ENCODE measurements at regions not wholly inside any gene's neighbourhood (a gene's known extent, or its start where the extent isn't known, plus 50 kb on each side); places are given as distances from the start of the nearest gene placed in this dataset.

DNA sequence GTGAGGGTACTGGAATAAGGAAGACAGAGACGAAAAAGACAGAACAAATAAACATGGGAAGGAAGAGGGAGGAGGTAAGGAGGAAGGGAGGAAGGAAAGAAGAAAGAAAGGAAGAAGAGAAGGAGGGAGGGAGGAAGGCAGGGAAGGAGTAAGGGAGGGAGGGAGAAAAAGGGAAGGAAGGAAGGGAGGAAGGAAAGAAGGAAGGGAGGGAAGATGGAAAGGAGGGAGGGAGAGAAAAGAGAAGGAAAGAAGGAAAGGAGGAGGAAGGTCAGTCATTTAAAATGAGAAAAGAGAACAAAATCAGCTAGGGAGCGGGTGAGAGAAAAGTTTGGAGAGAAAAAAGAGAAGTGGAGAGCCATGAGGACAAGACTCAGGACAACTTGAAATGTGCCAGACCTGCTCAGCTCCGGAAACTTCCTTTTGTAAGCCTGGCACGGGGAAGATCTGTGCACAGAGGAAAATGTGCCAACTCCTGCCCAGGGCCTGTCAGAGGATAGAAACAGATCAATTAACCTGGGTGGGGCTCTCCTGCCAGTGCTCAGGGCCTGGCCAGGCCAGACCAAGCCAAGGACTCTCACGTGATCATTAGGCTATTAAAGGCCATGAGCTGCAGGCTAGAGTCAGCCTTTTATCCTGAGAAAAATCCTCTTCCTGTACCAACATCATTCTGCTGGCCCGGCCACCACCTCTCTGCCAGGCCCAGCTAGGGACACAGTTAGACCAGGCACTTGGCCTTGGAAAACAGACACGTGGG is 50.1 kb upstream of the BCL6 start:
- ATAC-seq (replicated peaks; ENCODE audit: extremely low read depth, poor library complexity, severe bottlenecking) (no peak), DNase-seq (ENCODE audit: low spot score in 2 of 2) (no peak)
- Mint-ChIP-seq H3K36me3 (ENCODE audit: insufficient read depth) (no peaks in the 10 kb centered on the region), H3K9me3 (peaks cover 11% of the 10 kb centered on the region), H3K27me3 (no peaks in the 10 kb centered on the region), H3K4me1 (peaks cover 31% of the 10 kb centered on the region), H3K27ac (ENCODE audit: low read depth) (no peak overlapping the region), H3K4me3 (no peak overlapping the region)

DNA sequence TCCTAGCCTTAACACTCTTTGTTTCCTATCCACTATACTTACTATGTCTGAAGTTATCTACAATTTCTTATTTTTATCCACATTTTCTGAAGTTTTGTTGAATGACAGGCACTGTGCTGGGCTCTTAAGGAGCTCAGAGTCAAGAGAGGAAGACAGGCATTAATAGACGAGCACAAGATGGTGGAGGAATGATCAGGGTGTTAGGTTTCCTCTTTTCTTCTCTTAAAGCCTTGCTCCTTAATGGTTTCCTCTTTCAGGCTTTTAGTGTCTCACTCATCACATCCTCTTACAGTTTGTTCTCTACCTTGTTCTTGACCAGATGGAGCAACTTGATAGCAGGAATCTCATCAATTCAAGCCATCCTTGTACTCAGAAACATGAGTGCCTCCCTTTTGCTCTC is 52.9 kb upstream of the BCL6 start:
- peaks cover 51% of the 10 kb centered on the region for H3K4me1 Mint-ChIP-seq
- H3K4me3 Mint-ChIP-seq = peak overlapping the region; percentile 48
- no peaks in the 10 kb centered on the region for H3K27me3 Mint-ChIP-seq
- peak overlapping the region; percentile 54 for H3K27ac Mint-ChIP-seq (ENCODE audit: low read depth)
- H3K36me3 Mint-ChIP-seq (ENCODE audit: insufficient read depth) = peaks cover 1% of the 10 kb centered on the region
- H3K9me3 Mint-ChIP-seq = peaks cover 11% of the 10 kb centered on the region
- ATAC-seq (replicated peaks; ENCODE audit: extremely low read depth, poor library complexity, severe bottlenecking) (no peak), DNase-seq (ENCODE audit: low spot score in 2 of 2) (no peak)

DNA sequence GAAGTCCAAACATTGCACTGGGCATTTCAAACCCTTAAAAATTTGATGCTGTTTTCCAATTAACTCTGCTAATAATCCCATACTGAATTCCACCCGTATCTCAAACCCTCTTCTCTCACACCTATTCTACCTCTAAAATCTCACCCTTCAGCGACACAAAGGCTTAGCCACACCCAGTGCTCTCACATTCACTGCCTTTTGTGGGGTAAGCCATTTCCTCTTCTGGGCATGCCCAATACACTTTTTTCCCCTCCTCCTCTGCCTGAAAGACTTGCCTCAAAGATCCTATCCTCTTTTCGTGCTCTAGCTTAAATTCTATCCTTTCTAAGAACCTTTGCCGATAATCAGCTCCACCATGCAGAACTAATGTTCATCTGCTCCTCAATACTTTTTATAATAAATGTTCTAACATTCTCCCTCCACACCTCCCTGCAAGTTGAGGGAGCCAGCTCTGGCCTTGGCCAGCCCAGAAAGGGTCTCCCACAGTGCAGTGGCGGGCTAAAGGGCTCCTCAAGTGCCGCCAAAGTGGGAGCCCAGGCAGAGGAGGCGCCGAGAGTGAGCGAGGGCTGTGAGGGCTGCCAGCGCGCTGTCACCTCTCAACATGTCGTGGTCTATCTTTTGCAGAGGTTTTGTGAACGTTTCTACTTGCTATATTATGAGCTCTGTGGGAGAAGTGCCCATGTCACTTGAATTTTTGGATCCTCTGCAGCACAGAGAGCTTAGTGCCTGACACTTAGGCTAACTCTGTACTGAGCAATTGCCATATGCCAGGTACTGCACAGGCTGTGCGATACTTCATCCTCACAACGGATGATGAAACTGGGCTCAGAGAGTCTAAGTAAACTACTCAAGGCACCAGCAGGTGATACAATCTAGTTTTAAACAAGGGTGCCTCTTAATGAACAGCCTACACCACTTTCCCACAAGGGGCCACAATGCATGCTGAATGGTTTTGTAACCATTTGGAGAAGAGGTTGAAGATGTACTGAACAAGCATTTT is 53.6 kb upstream of the BCL6 start:
- peaks cover 11% of the 10 kb centered on the region for H3K9me3 Mint-ChIP-seq
- no peaks in the 10 kb centered on the region for H3K27me3 Mint-ChIP-seq
- peaks cover 54% of the 10 kb centered on the region for H3K4me1 Mint-ChIP-seq
- peaks cover 1% of the 10 kb centered on the region for H3K36me3 Mint-ChIP-seq (ENCODE audit: insufficient read depth)
- peak overlapping the region; percentile 48 for H3K4me3 Mint-ChIP-seq
- ATAC-seq (replicated peaks; ENCODE audit: extremely low read depth, poor library complexity, severe bottlenecking) (peak; percentile 71), DNase-seq (ENCODE audit: low spot score in 2 of 2) (no peak)
- H3K27ac Mint-ChIP-seq (ENCODE audit: low read depth) = peak overlapping the region; percentile 54

DNA sequence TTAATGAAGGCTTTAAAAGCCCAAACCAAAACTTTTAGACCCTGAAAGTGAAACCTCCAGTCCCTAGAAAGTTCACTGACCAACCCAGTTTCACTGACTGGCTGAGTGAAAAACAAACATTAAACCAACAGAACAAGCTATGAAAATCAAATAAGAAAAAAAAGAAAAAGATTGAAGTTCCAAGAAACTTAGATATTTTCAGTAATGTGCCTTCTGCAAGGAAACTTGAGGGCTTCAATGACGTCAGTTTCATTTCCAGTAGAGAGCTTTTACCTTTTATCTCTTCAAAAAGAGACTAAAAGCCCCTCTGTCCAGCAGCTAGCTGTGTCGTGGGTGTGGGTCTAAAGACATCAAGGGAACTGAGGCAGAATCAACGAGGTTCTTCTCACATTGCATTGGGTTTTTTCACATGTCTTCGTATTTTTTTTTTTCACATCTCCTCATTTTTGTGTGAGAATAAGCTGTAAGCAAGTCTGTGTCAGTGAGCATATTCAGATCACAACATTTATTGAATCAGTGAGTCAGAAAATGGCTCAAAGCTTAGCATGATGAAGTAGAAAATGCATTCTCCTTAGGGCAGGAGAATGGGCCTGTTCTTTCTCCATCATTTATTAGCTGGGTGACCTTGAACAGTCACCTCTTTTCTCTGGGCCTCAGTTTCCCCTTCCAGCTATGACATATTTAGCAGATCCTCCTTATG is 54.8 kb upstream of the BCL6 start:
- H3K4me3 Mint-ChIP-seq = peak overlapping the region; percentile 23
- no peak for DNase-seq (ENCODE audit: low spot score in 2 of 2)
- peaks cover 54% of the 10 kb centered on the region for H3K4me1 Mint-ChIP-seq

DNA sequence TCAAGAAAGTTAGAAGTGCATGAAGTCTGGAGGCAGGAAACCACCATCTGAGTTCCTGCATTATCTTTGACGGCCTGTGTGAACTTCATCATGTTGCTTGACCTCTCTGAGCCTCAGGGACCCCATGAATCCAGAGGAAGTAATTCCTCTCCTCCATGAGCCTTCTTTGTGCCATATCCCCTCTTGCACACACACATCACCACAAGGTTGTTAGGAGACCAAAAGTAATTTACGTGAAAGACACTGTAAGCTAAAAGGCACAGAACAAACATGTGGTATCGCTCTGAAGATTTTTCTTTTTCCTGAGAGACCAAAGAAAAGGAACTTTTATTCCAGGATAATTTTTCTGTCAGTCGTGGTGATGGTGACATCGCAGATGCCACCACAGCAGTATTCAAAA is 55.9 kb upstream of the BCL6 start:
- no peak for DNase-seq (ENCODE audit: low spot score in 2 of 2)
- no peak for ATAC-seq (replicated peaks; ENCODE audit: extremely low read depth, poor library complexity, severe bottlenecking)
- Mint-ChIP-seq H3K4me1 (peaks cover 54% of the 10 kb centered on the region), H3K9me3 (peaks cover 11% of the 10 kb centered on the region), H3K27ac (ENCODE audit: low read depth) (no peak overlapping the region), H3K27me3 (no peaks in the 10 kb centered on the region), H3K4me3 (no peak overlapping the region), H3K36me3 (ENCODE audit: insufficient read depth) (peaks cover 1% of the 10 kb centered on the region)

More for the DNA sequence above, 54.8 kb upstream of the BCL6 start:
- peak overlapping the region; percentile 78 for H3K27ac Mint-ChIP-seq (ENCODE audit: low read depth)
- ATAC-seq (replicated peaks; ENCODE audit: extremely low read depth, poor library complexity, severe bottlenecking) = no peak
- H3K27me3 Mint-ChIP-seq = no peaks in the 10 kb centered on the region
- H3K36me3 Mint-ChIP-seq (ENCODE audit: insufficient read depth) = peaks cover 1% of the 10 kb centered on the region
- H3K9me3 Mint-ChIP-seq = peaks cover 11% of the 10 kb centered on the region

DNA sequence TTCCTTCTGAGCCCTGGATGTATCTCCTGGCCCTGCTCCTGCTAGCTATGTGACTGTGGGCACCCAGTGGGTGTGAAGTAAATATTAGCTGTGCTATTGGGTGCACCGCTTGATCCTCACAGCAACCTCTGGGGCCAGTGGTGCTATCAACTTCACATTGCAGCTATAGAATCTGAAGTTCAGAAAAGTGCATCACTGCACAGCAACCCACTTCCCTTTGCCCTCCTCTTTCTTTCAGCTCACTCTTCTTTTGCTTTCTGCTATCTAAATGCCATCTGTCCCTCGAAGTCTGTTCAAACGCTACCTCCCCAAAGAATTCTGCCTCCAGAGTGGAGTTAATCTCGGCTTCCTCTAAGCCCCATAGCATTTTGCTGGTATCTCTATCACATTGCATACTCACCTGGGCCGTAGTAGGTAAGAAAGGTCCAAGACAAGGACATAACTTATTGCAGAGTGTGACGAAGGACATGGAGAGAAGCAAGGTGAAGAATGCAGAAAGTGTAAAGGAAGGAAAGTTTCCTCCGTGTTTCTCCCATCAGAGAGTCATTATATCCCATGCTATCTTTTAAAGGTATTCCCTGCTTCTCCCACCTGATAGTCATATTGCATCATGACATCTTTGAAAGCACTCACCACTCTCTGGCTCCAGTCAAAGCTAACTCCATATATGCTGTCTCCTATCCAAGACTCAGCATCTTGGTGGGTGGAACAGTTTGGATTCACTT is 57.1 kb upstream of the BCL6 start:
- Mint-ChIP-seq H3K4me3 (peak overlapping the region; percentile 59), H3K9me3 (peaks cover 11% of the 10 kb centered on the region), H3K27ac (ENCODE audit: low read depth) (peak overlapping the region; percentile 72), H3K36me3 (ENCODE audit: insufficient read depth) (peaks cover 1% of the 10 kb centered on the region), H3K27me3 (no peaks in the 10 kb centered on the region), H3K4me1 (peaks cover 52% of the 10 kb centered on the region)
- DNase-seq (ENCODE audit: low spot score in 2 of 2) (no peak), ATAC-seq (replicated peaks; ENCODE audit: extremely low read depth, poor library complexity, severe bottlenecking) (peak; percentile 6)

DNA sequence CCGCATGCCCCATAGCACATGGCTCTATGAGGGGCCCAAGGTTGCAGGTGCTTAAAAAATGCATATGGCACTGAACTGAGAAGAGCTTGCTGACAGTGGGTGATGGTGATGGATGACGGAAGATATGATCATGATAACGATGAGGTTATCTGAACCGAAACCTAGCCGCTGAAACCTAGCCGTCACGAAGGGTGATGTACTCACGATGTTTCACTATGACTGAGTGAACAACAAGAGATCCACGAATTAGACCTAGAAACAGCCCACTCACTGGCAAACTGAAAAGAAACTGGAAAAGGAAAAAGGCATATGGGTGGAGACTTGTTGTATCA is 57.6 kb upstream of the BCL6 start:
- ATAC-seq (replicated peaks; ENCODE audit: extremely low read depth, poor library complexity, severe bottlenecking) = peak; percentile 60
- peaks cover 9% of the 10 kb centered on the region for H3K9me3 Mint-ChIP-seq
- H3K4me1 Mint-ChIP-seq = peaks cover 46% of the 10 kb centered on the region
- peaks cover 1% of the 10 kb centered on the region for H3K36me3 Mint-ChIP-seq (ENCODE audit: insufficient read depth)
- no peak for DNase-seq (ENCODE audit: low spot score in 2 of 2)
- no peaks in the 10 kb centered on the region for H3K27me3 Mint-ChIP-seq
- H3K4me3 Mint-ChIP-seq = peak overlapping the region; percentile 59
- H3K27ac Mint-ChIP-seq (ENCODE audit: low read depth) = peak overlapping the region; percentile 72

DNA sequence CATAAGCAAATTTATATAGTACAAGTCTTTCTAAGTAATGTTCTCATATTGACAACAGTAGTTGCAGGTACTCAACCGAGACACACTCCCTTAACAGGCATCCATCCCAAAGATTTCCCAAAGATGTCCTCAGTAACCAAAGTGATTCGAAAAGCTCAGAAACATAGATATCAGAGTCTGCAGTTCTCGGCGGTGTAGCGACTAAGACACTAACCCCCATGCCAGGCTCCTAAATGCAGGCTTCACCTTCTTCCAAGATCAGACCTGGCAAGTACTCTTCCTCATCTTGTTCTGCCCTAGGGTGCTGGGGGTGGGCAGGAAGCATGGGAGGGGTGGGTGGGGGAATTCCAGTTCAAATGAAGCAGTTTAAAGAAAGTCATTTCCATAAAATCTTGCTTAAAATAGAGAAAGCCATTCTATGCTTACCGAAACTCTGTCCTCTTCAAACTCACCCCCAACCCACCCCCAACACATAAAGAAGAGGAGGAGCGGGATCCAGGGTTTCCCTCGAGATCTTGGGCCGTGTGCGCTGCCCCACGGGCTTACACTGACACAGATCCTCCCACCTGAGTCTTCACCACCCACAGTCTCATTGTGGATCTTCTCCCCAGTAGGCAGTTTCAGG is 59.0 kb upstream of the BCL6 start:
- Mint-ChIP-seq H3K4me3 (no peak overlapping the region), H3K4me1 (peaks cover 33% of the 10 kb centered on the region), H3K27ac (ENCODE audit: low read depth) (no peak overlapping the region), H3K9me3 (no peaks in the 10 kb centered on the region), H3K36me3 (ENCODE audit: insufficient read depth) (peaks cover 1% of the 10 kb centered on the region), H3K27me3 (no peaks in the 10 kb centered on the region)
- ATAC-seq (replicated peaks; ENCODE audit: extremely low read depth, poor library complexity, severe bottlenecking) (no peak), DNase-seq (ENCODE audit: low spot score in 2 of 2) (no peak)

DNA sequence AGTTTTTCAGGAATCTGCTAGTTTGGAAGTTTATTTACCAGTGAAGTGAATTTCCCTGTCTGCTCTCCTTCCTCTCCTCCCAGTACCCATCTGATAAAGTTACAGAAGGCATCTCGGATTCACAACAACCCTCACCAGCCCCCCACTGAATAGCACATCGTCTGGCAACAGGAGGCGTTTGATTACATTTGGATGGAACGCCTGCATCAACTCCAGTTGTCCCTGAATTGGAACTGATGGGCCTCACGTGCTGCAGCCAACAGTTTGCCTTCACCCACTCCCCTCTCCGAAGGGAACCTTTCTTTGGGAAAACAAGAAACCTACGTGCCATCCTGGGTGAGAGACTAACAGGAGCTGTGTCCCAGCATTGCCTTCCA is 59.5 kb upstream of the BCL6 start:
- Mint-ChIP-seq H3K4me1 (peaks cover 29% of the 10 kb centered on the region), H3K36me3 (ENCODE audit: insufficient read depth) (peaks cover 1% of the 10 kb centered on the region), H3K27ac (ENCODE audit: low read depth) (no peak overlapping the region), H3K9me3 (no peaks in the 10 kb centered on the region), H3K27me3 (no peaks in the 10 kb centered on the region), H3K4me3 (no peak overlapping the region)
- ATAC-seq (replicated peaks; ENCODE audit: extremely low read depth, poor library complexity, severe bottlenecking) (no peak), DNase-seq (ENCODE audit: low spot score in 2 of 2) (no peak)

DNA sequence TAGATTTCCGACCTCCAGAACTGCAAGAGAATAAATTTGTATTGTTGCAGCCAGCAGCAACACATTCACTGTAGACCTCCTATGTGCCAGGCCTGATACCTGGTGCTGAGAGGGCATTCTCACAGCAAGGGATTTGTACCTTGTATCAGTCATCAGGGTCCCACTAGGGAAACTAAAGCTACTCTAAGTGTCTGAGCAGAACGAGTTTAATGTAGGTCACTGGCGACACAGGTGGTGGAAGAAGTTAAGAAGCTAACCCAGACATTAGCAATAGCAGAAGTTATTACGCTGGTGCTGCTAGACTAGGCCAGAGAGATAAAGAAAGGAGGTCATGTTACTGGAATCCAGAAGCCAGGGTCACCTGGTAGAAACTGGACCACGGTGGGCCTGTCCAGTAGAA is 60.5 kb upstream of the BCL6 start:
- no peak overlapping the region for H3K27ac Mint-ChIP-seq (ENCODE audit: low read depth)

DNA sequence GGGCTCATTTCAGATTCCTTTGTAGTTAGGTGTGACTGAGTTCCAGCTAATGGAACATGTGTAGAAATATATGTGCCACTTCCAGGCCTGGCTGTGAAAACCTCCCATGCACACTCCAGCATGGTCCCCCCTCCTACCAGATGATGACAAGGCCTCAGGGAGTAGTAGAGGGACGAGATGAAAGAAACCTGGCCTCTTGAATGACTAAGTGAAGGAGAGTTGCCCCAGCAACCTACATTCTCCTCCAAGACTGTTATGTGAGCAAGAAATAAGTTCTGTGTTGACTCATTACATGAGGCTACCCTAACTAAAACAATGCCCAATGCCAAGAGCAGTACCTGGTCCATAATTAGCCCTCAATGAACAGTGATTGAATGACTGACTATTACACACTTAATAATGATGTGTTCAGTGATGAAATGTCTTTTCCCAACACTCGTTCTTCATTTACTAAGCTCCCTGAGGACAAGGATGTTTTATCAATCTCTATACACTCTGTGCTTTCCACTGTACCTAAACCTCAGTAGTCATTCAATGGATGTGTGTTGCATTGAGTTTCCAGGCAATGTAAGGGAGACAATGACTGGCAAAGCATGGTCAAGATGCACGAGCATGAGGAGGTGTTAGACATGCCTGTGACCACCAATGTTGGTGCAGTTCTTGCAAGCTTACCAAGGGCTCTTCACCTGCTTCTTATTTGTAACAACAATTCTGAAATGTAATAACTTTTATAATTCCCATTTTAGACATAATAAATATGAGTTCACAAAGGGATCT is 62.0 kb upstream of the BCL6 start:
- no peaks in the 10 kb centered on the region for H3K9me3 Mint-ChIP-seq
- H3K36me3 Mint-ChIP-seq (ENCODE audit: insufficient read depth) = peaks cover under 1% of the 10 kb centered on the region
- ATAC-seq (replicated peaks; ENCODE audit: extremely low read depth, poor library complexity, severe bottlenecking) (no peak), DNase-seq (ENCODE audit: low spot score in 2 of 2) (no peak)
- no peak overlapping the region for H3K4me3 Mint-ChIP-seq
- H3K4me1 Mint-ChIP-seq = peaks cover 11% of the 10 kb centered on the region
- no peak overlapping the region for H3K27ac Mint-ChIP-seq (ENCODE audit: low read depth)
- H3K27me3 Mint-ChIP-seq = no peaks in the 10 kb centered on the region

More for the DNA sequence above, 60.5 kb upstream of the BCL6 start:
- no peaks in the 10 kb centered on the region for H3K27me3 Mint-ChIP-seq
- H3K4me3 Mint-ChIP-seq = no peak overlapping the region
- DNase-seq (ENCODE audit: low spot score in 2 of 2) (no peak), ATAC-seq (replicated peaks; ENCODE audit: extremely low read depth, poor library complexity, severe bottlenecking) (no peak)
- H3K9me3 Mint-ChIP-seq = no peaks in the 10 kb centered on the region
- peaks cover 21% of the 10 kb centered on the region for H3K4me1 Mint-ChIP-seq
- H3K36me3 Mint-ChIP-seq (ENCODE audit: insufficient read depth) = peaks cover 1% of the 10 kb centered on the region

Measured in central memory CD8-positive, alpha-beta T cell (primary cell).